ENCODE measurements at regions not wholly inside any gene's neighbourhood (a gene's known extent, or its start where the extent isn't known, plus 50 kb on each side); places are given as distances from the start of the nearest gene placed in this dataset.

DNA sequence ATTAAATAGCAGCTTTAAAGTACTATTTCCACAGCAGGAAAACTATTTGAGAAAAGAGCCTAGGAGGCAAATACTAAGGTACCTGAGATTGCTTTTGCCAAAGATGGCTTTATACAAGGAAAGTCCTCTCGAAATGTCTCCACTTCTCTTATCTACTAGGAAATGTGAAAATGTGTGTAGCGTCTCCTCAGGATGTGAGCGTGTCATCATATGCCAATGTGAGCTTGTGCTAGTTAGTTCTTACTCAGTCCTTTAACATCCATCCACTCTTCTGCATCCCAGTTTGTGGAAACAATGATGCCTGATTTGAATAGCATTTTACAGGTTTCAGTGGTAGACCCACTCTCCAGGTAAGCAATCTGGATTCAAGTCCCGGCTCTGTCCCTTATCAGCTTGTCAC is 421.0 kb downstream of the DYNC2H1 start:
- TF ChIP-seq, protein P1, sequence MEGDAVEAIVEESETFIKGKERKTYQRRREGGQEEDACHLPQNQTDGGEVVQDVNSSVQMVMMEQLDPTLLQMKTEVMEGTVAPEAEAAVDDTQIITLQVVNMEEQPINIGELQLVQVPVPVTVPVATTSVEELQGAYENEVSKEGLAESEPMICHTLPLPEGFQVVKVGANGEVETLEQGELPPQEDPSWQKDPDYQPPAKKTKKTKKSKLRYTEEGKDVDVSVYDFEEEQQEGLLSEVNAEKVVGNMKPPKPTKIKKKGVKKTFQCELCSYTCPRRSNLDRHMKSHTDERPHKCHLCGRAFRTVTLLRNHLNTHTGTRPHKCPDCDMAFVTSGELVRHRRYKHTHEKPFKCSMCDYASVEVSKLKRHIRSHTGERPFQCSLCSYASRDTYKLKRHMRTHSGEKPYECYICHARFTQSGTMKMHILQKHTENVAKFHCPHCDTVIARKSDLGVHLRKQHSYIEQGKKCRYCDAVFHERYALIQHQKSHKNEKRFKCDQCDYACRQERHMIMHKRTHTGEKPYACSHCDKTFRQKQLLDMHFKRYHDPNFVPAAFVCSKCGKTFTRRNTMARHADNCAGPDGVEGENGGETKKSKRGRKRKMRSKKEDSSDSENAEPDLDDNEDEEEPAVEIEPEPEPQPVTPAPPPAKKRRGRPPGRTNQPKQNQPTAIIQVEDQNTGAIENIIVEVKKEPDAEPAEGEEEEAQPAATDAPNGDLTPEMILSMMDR (conservative IDR thresholded peaks at IDR 0.05; ENCODE audit: low read depth, low read length): no peak
- H3K4me3 ChIP-seq (ENCODE audit: low read depth, low read length): no peak overlapping the region
- DNase-seq (ENCODE audit: low read depth): no peak

DNA sequence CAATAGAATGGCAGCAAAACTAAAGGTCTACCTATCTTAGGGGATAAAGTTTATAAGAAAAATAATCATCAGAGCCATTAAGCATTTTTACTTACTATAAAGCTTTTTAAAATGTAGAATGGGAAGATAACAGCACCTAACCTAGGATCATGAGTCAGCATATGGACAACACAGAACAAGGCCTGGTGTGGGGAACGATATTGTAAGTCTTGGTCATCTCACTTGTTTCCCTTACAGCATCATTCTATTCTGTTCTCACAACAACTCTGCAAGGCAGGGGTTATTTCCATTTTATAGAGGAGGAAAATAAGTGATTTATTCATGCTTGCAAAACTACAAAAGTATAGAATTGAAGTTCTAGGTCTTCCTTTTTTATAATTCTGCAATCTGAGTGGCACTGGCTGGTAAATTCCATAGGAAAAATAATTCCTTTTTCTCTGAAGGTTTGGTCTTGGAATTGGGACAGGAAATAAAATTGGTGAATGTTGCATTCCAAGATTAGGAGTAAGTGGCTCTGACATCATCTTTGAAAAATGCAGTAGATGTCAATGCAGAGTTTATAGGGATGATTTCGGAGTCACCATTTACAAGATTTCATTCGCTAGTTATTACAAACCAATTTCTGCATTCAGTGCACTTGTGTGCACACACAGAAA is 423.0 kb downstream of the DYNC2H1 start:
- H3K4me3 ChIP-seq (ENCODE audit: low read depth, low read length): no peak overlapping the region
- TF ChIP-seq, protein P1 (conservative IDR thresholded peaks at IDR 0.05; ENCODE audit: low read depth, low read length): no peak
- DNase-seq (ENCODE audit: low read depth): peak; percentile 20

DNA sequence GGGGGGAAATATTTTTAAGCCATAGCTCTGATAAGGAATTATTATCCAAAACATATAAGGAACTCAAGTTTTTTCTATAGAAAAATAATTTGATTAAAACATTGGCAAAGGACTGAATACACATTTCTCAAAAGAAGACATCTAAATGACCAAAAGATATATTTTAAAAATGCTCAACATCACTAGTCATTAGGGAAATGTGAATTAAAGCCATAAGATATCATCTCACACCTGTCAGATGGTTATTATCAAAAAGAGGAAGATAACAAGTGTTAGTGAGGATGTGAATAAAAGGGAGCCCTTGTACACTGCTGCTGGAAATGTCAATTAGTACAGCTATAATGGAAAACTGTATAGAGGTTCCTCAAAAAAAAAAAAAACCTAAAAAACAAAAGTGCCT is 425.0 kb downstream of the DYNC2H1 start:
- TF ChIP-seq, protein P1 (conservative IDR thresholded peaks at IDR 0.05; ENCODE audit: low read depth, low read length): no peak
- no peak overlapping the region for H3K4me3 ChIP-seq (ENCODE audit: low read depth, low read length)
- no peak for DNase-seq (ENCODE audit: low read depth)

DNA sequence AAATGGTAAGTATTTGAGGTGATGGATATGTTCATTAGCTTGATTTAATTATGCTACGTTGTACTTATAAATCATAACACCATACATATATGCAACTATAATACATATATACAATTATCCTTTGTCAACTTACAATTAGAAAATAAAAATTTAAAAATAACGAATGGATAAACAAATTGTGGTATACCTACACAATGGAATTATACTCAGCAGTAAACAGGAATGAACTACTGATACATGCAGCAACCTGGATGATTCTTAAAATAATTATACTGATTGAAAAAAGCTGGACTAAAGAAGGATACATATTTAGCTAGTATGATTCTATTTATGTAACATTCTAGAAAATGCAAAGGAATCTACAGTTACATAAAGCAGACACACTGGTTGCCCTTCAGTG is 425.7 kb downstream of the DYNC2H1 start:
- DNase-seq (ENCODE audit: low read depth): no peak
- H3K4me3 ChIP-seq (ENCODE audit: low read depth, low read length): no peak overlapping the region
- TF ChIP-seq, protein P1 (conservative IDR thresholded peaks at IDR 0.05; ENCODE audit: low read depth, low read length): no peak

DNA sequence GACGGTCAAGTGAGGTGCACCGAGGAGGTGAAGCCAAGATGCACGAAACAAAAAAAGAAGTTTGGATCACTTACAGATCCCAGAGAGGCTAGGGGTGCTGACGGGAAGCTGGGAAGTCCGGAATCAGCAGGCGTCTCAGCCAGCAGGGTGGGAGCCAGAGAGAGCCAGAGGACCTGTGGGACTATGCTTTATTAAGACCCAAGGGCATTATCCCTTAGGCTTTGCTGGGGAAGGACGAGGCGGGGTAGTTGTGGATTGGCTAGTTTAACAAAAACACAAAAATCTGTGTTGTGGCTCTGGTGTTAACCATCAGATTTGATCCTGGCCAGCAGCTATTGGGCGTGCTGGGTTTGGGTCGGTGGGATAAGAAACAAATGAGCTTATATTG is 427.1 kb downstream of the DYNC2H1 start:
- no peak for DNase-seq (ENCODE audit: low read depth)
- no peak overlapping the region for H3K4me3 ChIP-seq (ENCODE audit: low read depth, low read length)
- TF ChIP-seq, protein P1 (conservative IDR thresholded peaks at IDR 0.05; ENCODE audit: low read depth, low read length): no peak

DNA sequence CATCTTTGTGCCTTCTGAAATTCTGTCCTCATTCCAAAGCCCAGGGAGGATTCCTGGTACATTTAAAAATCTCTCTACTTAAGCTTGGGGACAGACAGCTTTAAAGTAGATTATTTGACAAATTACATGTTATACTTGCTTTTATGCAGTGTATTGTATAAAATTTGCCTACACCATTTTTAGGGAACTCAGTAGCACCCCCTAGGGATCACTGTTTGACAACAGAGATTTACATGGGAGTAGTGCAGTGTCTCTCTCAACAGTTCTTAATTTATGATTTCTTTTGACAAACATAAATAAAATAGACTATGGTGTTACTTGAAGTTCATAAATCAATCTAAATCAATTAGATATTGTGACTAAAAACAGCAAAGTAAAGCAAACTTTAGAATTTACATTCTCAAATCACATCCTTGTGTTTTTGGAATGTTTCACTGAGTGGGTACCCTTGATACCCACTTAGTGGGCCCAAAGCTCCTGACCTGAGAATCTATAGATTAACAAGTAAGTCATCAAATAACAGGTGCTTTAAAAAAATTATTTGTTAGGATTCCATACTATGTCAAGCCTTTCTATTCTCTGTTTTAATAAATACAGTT is 428.8 kb downstream of the DYNC2H1 start:
- TF ChIP-seq, protein P1 (conservative IDR thresholded peaks at IDR 0.05; ENCODE audit: low read depth, low read length): peak; percentile 80
- DNase-seq (ENCODE audit: low read depth): no peak
- no peak overlapping the region for H3K4me3 ChIP-seq (ENCODE audit: low read depth, low read length)

DNA sequence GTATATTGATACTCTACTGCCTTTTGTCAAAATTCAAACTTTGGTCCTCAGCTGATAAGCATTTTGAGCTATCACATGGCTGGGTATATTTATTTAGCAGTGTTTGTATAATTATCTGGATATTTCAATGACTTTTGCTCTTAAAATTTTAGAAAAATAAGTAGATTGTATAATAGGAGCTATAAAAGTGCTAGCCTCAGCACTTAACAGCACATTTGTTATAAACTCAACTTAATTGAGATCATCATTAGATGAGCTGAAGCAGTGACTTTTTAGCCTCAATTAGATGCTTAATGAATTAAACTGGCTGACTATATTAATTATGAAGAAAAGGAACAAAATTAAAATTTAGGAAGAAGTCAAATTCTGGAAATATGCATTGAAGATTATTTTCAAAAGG is 429.9 kb downstream of the DYNC2H1 start:
- no peak for DNase-seq (ENCODE audit: low read depth)
- no peak overlapping the region for H3K4me3 ChIP-seq (ENCODE audit: low read depth, low read length)
- TF ChIP-seq, protein P1 (conservative IDR thresholded peaks at IDR 0.05; ENCODE audit: low read depth, low read length): no peak

All from epithelial cell of proximal tubule (primary cell).